GM19328 (cell line): ENCODE measurements at regions not wholly inside any gene's neighbourhood (a gene's known extent, or its start where the extent isn't known, plus 50 kb on each side); places are given as distances from the start of the nearest gene placed in this dataset.

Source experiments
- ATAC-seq: cut with Tn5 transposase; IDR thresholded peaks from one replicate; pipeline ENCODE4 v1.9.1; 2021; ENCODE audit warnings: mild to moderate bottlenecking, moderate library complexity; ENCODE audit not compliant: unreplicated experiment

GRCh38 chr6:22925920-22926789 lies 356.8 kb downstream of the HDGFL1 start:
- ATAC-seq = no peak

GRCh38 chr6:22926790-22927354 lies 357.5 kb downstream of the HDGFL1 start:
- ATAC-seq = no peak

- no peak for ATAC-seq
Measured at GRCh38 chr6:22928775-22929174, 359.4 kb downstream of the HDGFL1 start.

- no peak for ATAC-seq
Measured at GRCh38 chr6:22929311-22929985, 360.1 kb downstream of the HDGFL1 start.

GRCh38 chr6:22940581-22941290 lies 371.4 kb downstream of the HDGFL1 start:
- ATAC-seq = no peak

GRCh38 chr6:22942403-22942802 lies 373.0 kb downstream of the HDGFL1 start:
- no peak for ATAC-seq

GRCh38 chr6:22943327-22943726 lies 374.0 kb downstream of the HDGFL1 start:
- ATAC-seq = no peak

GRCh38 chr6:22949967-22950366 lies 380.6 kb downstream of the HDGFL1 start:
- no peak for ATAC-seq

- no peak for ATAC-seq
Measured at GRCh38 chr6:22952097-22952496, 382.7 kb downstream of the HDGFL1 start.

- peak; percentile 47 for ATAC-seq
Measured at GRCh38 chr6:22954749-22955385, 385.5 kb downstream of the HDGFL1 start.

- ATAC-seq = no peak
Measured at GRCh38 chr6:22956029-22956681, 386.8 kb downstream of the HDGFL1 start.

- ATAC-seq = no peak
Measured at GRCh38 chr6:22958677-22959076, 389.3 kb downstream of the HDGFL1 start.

- ATAC-seq = no peak
Measured at GRCh38 chr6:22959571-22959970, 390.2 kb downstream of the HDGFL1 start.

- no peak for ATAC-seq
Measured at GRCh38 chr6:22964334-22964733, 395.0 kb downstream of the HDGFL1 start.

- no peak for ATAC-seq
Measured at GRCh38 chr6:22965889-22966288, 396.5 kb downstream of the HDGFL1 start.

GRCh38 chr6:22966691-22967422 lies 397.5 kb downstream of the HDGFL1 start:
- ATAC-seq = no peak

GRCh38 chr6:22970004-22970403 lies 400.6 kb downstream of the HDGFL1 start:
- ATAC-seq = no peak

GRCh38 chr6:22972771-22973170 lies 403.4 kb downstream of the HDGFL1 start:
- no peak for ATAC-seq

GRCh38 chr6:22975079-22975478 lies 405.7 kb downstream of the HDGFL1 start:
- no peak for ATAC-seq

GRCh38 chr6:22980446-22980845 lies 411.1 kb downstream of the HDGFL1 start:
- no peak for ATAC-seq
